Stomach (tissue), 4 donors: ENCODE measurements at regions not wholly inside any gene's neighbourhood (a gene's known extent, or its start where the extent isn't known, plus 50 kb on each side); places are given as distances from the start of the nearest gene placed in this dataset.

ENCODE experiments used
- EP300 ChIP-seq: sonication (generic); formaldehyde crosslinking; IDR thresholded peaks from one replicate; pipeline ENCODE4 v1.6.1; 2017; ENCODE audit warnings: antibody characterized with exemption
- POLR2A ChIP-seq, 4 donors: fragments of 450-650 bp; IDR thresholded peaks; one replicate each; pipeline ENCODE4 v1.6.1; 2016; ENCODE audit warnings: antibody characterized with exemption in 4 of 4, control low read depth in 2 of 4, mild to moderate bottlenecking in 1 of 4, moderate library complexity in 1 of 4
- POLR2AphosphoS5 ChIP-seq, 3 donors: sonication (generic); formaldehyde crosslinking; IDR thresholded peaks; one replicate each; pipeline ENCODE4 v1.6.1; 2016; ENCODE audit warnings: antibody characterized with exemption in 3 of 3
- TF ChIP-seq, protein P1 (sequence below), 7 experiments: fragments of 450-650 bp in 4 of 7; fragments of 200-600 bp in 3 of 7; sonication (generic) in 3 of 7; IDR thresholded peaks; one replicate each; pipeline ENCODE4 v1.5.1; 2016 to 2019; ENCODE audit warnings: antibody characterized with exemption in 7 of 7, control low read depth in 2 of 7, mild to moderate bottlenecking in 1 of 7

DNA sequence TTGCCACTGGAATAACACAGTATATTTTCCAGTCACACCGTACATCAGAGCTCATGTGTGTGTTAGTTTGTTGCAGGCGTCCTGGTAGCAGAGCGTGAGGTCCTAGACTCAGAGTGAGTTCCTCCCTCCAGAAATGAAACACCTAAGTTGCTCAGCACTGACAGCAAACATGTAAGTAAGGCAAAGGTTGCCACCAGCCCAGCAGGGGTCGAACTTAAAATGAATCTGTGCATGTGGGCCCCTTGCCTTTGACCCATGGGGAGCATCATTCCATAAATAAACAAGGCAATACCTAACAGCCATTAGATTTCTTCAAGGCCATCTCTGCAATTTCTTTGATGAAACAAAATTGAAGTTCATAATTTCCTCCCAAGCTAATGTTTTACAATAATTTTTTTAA is 125.3 kb upstream of the ERG start:
- TF ChIP-seq, protein P1, sequence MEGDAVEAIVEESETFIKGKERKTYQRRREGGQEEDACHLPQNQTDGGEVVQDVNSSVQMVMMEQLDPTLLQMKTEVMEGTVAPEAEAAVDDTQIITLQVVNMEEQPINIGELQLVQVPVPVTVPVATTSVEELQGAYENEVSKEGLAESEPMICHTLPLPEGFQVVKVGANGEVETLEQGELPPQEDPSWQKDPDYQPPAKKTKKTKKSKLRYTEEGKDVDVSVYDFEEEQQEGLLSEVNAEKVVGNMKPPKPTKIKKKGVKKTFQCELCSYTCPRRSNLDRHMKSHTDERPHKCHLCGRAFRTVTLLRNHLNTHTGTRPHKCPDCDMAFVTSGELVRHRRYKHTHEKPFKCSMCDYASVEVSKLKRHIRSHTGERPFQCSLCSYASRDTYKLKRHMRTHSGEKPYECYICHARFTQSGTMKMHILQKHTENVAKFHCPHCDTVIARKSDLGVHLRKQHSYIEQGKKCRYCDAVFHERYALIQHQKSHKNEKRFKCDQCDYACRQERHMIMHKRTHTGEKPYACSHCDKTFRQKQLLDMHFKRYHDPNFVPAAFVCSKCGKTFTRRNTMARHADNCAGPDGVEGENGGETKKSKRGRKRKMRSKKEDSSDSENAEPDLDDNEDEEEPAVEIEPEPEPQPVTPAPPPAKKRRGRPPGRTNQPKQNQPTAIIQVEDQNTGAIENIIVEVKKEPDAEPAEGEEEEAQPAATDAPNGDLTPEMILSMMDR (IDR thresholded peaks at IDR 0.05) = no peak
- TF ChIP-seq POLR2A (IDR thresholded peaks at IDR 0.05) (no peak), POLR2AphosphoS5 (IDR thresholded peaks at IDR 0.05) (no peak), EP300 (no peak)
